GM19035 (cell line): ENCODE measurements at regions not wholly inside any gene's neighbourhood (a gene's known extent, or its start where the extent isn't known, plus 50 kb on each side); places are given as distances from the start of the nearest gene placed in this dataset.

Experiments used
- ATAC-seq: cut with Tn5 transposase; IDR thresholded peaks from one replicate; pipeline ENCODE4 v1.9.1; 2021; ENCODE audit not compliant: unreplicated experiment

- ATAC-seq, result no peak
Observed at GRCh38 chr10:88023676-88024075, 160.3 kb downstream of the PTEN start.

GRCh38 chr10:88026031-88026430, 162.6 kb downstream of the PTEN start:
- no peak for ATAC-seq

GRCh38 chr10:88027570-88027969, 164.1 kb downstream of the PTEN start:
- no peak for ATAC-seq

- no peak for ATAC-seq
Observed at GRCh38 chr10:88028072-88028471, 164.6 kb downstream of the PTEN start.

- no peak for ATAC-seq
Observed at GRCh38 chr10:88028654-88029053, 165.2 kb downstream of the PTEN start.

- no peak for ATAC-seq
Observed at GRCh38 chr10:88032566-88032965, 169.1 kb downstream of the PTEN start.

GRCh38 chr10:88033385-88033784, 170.0 kb downstream of the PTEN start:
- ATAC-seq, result no peak

- ATAC-seq, result no peak
Observed at GRCh38 chr10:88033793-88034192, 170.4 kb downstream of the PTEN start.

- no peak for ATAC-seq
Observed at GRCh38 chr10:88036126-88036525, 172.7 kb downstream of the PTEN start.

- no peak for ATAC-seq
Observed at GRCh38 chr10:88037623-88038022, 174.2 kb downstream of the PTEN start.

GRCh38 chr10:88038268-88038667, 174.8 kb downstream of the PTEN start:
- ATAC-seq, result no peak

- ATAC-seq, result no peak
Observed at GRCh38 chr10:88039496-88040200, 176.2 kb downstream of the PTEN start.

- no peak for ATAC-seq
Observed at GRCh38 chr10:88041243-88042159, 178.1 kb downstream of the PTEN start.

- no peak for ATAC-seq
Observed at GRCh38 chr10:88042160-88043100, 179.0 kb downstream of the PTEN start.

- ATAC-seq, result no peak
Observed at GRCh38 chr10:88045096-88045495, 181.7 kb downstream of the PTEN start.

GRCh38 chr10:88045656-88046415, 182.4 kb downstream of the PTEN start:
- ATAC-seq, result no peak

GRCh38 chr10:88047579-88047978, 184.2 kb downstream of the PTEN start:
- no peak for ATAC-seq

GRCh38 chr10:88048312-88048711, 184.9 kb downstream of the PTEN start:
- no peak for ATAC-seq

- no peak for ATAC-seq
Observed at GRCh38 chr10:88049204-88049603, 185.8 kb downstream of the PTEN start.

- ATAC-seq, result no peak
Observed at GRCh38 chr10:88057720-88058119, 194.3 kb downstream of the PTEN start.
